Upper lobe of left lung (tissue), 6 donors: ENCODE measurements at regions not wholly inside any gene's neighbourhood (a gene's known extent, or its start where the extent isn't known, plus 50 kb on each side); places are given as distances from the start of the nearest gene placed in this dataset.

Experiments used
- ATAC-seq, 2 donors: fragments of 200-7000 bp; cut with Tn5 transposase; one replicate each; pipeline ENCODE4 v1.9.1; 2022; ENCODE audit warnings: mild to moderate bottlenecking in 2 of 2, moderate library complexity in 2 of 2; ENCODE audit not compliant: low FRiP score in 2 of 2
- DNase-seq, 2 donors: peaks; one replicate each; pipeline ENCODE4 v3.0.0-alpha.2; 2019 to 2020
- H3K27ac ChIP-seq, 4 donors: fragments of 200-600 bp; sonication (generic); one replicate each; pipeline ENCODE4 v1.5.1; 2016 to 2019
- H3K27me3 ChIP-seq, 4 donors: fragments of 200-600 bp; sonication (generic); one replicate each; pipeline ENCODE4 v1.5.1; 2017 to 2019
- H3K36me3 ChIP-seq, 4 donors: fragments of 200-600 bp; sonication (generic); one replicate each; pipeline ENCODE4 v1.5.1; 2016 to 2019
- H3K4me1 ChIP-seq, 4 donors: fragments of 200-600 bp; sonication (generic); one replicate each; pipeline ENCODE4 v1.5.1; 2018 to 2019
- H3K4me3 ChIP-seq, 4 donors: fragments of 200-600 bp; sonication (generic); one replicate each; pipeline ENCODE4 v1.5.1; 2017 to 2019; ENCODE audit warnings: mild to moderate bottlenecking in 2 of 4, moderate library complexity in 1 of 4
- H3K9me3 ChIP-seq, 4 donors: fragments of 200-600 bp; sonication (generic); one replicate each; pipeline ENCODE4 v1.5.1; 2018 to 2019
- CTCF ChIP-seq, 6 experiments: fragments of 450-650 bp in 4 of 6; fragments of 200-600 bp in 2 of 6; sonication (generic) in 2 of 6; IDR thresholded peaks; one replicate each; pipeline ENCODE4 v1.5.1; 2016 to 2019; ENCODE audit warnings: antibody characterized with exemption in 6 of 6
- EP300 ChIP-seq, 4 donors: sonication (generic); formaldehyde crosslinking; IDR thresholded peaks; one replicate each; pipeline ENCODE4 v1.5.1; 2017; ENCODE audit warnings: antibody characterized with exemption in 4 of 4, control low read depth in 2 of 4
- POLR2A ChIP-seq, 4 donors: fragments of 450-650 bp; IDR thresholded peaks; one replicate each; pipeline ENCODE4 v1.5.1; 2016 to 2017; ENCODE audit warnings: antibody characterized with exemption in 4 of 4, mild to moderate bottlenecking in 2 of 4
- POLR2AphosphoS5 ChIP-seq, 2 donors: sonication (generic); formaldehyde crosslinking; IDR thresholded peaks; one replicate each; pipeline ENCODE4 v1.5.1; 2017; ENCODE audit warnings: antibody characterized with exemption in 2 of 2
- WGBS, 2 donors: methylation state at CpG; one replicate each; pipeline ENCODE4 v1.1.5; 2017 to 2018; 5-methylcytosine and 5-hydroxymethylcytosine counted together
- donor health status: DM: no; HTN: no; CAD: no; lungs with moderate emphysema.
- donor health status: DM: no; HTN: yes; CAD: no; lungs with severe emphysema.

- peaks cover 0 to 8% (median 0%) of the 10 kb centered on the region in 4 donors for H3K9me3 ChIP-seq
- DNase-seq (no peak), ATAC-seq (no peak)
- peaks cover 0 to 3% (median 0%) of the 10 kb centered on the region in 4 donors for H3K4me1 ChIP-seq
- no peak overlapping the region for H3K4me3 ChIP-seq
- 34 to 38% methylated on average over 6 of the region's 6 CpGs for WGBS, 2 donors
- H3K27ac ChIP-seq: no peak overlapping the region
- TF ChIP-seq CTCF (IDR thresholded peaks at IDR 0.05) (no peak), POLR2AphosphoS5 (IDR thresholded peaks at IDR 0.05) (no peak), POLR2A (IDR thresholded peaks at IDR 0.05) (no peak), EP300 (IDR thresholded peaks at IDR 0.05) (no peak)
- no peaks in the 10 kb centered on the region for H3K27me3 ChIP-seq
- no peaks in the 10 kb centered on the region for H3K36me3 ChIP-seq
Measured at GRCh38 chr2:238771218-238771617, 76.7 kb upstream of the TWIST2 start.

DNA sequence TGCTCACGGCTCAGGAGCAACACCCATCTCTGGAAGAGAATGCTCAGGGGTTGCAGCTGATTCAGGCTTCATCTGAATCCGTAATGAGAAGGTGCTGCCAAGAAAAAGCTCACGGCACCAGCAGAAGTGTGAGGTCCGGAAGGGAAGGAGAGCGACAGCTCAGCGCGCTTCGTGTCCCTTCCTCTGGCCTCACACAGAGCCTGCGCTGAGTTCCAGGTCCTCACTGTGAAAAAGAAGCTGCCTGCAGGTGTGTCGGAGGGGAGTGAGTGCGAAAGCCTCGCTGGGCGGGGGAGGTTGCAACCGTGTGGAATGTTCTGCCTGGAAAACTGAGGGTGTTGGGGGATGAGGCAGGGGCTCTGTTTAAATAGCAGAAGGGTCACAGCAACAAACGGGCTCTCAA, 76.2 kb upstream of the TWIST2 start:
- ATAC-seq: no peak
- Histone ChIP-seq H3K27me3 (no peaks in the 10 kb centered on the region), H3K4me1 (peaks cover 0 to 3% (median 0%) of the 10 kb centered on the region in 4 donors), H3K36me3 (no peaks in the 10 kb centered on the region), H3K4me3 (no peak overlapping the region), H3K27ac (no peak overlapping the region), H3K9me3 (peaks cover 0 to 8% (median 0%) of the 10 kb centered on the region in 4 donors)
- 52 to 58% methylated on average over 15 of the region's 15 CpGs for WGBS, 2 donors
- TF ChIP-seq POLR2AphosphoS5 (IDR thresholded peaks at IDR 0.05) (no peak), EP300 (IDR thresholded peaks at IDR 0.05) (no peak), CTCF (IDR thresholded peaks at IDR 0.05) (no peak), POLR2A (IDR thresholded peaks at IDR 0.05) (no peak)
- no peak for DNase-seq

- H3K9me3 ChIP-seq: peaks cover 0 to 8% (median 2%) of the 10 kb centered on the region in 4 donors
- H3K4me3 ChIP-seq: no peak overlapping the region
- no peaks in the 10 kb centered on the region for H3K27me3 ChIP-seq
- H3K27ac ChIP-seq: no peak overlapping the region
- ATAC-seq (peak; percentile 19 to 26), DNase-seq (peak in 1 of 2 donors; percentile 49)
- 83 to 90% methylated on average over 13 to 14 of the region's 21 CpGs for WGBS, 2 donors
- TF ChIP-seq CTCF (IDR thresholded peaks at IDR 0.05) (no peak), EP300 (IDR thresholded peaks at IDR 0.05) (no peak), POLR2AphosphoS5 (IDR thresholded peaks at IDR 0.05) (no peak), POLR2A (IDR thresholded peaks at IDR 0.05) (no peak)
- peaks cover 0 to 3% (median 0%) of the 10 kb centered on the region in 4 donors for H3K4me1 ChIP-seq
- no peaks in the 10 kb centered on the region for H3K36me3 ChIP-seq
Measured at GRCh38 chr2:238772635-238773297, 75.1 kb upstream of the TWIST2 start.

GRCh38 chr2:238773472-238773871, 74.4 kb upstream of the TWIST2 start:
- H3K4me3 ChIP-seq: no peak overlapping the region
- TF ChIP-seq POLR2A (IDR thresholded peaks at IDR 0.05) (no peak), CTCF (IDR thresholded peaks at IDR 0.05) (no peak), POLR2AphosphoS5 (IDR thresholded peaks at IDR 0.05) (no peak), EP300 (IDR thresholded peaks at IDR 0.05) (no peak)
- no peaks in the 10 kb centered on the region for H3K36me3 ChIP-seq
- no peak overlapping the region for H3K27ac ChIP-seq
- WGBS, 2 donors: 77 to 88% methylated on average over 14 of the region's 14 CpGs
- H3K27me3 ChIP-seq: no peaks in the 10 kb centered on the region
- no peak for DNase-seq
- ATAC-seq: no peak
- peaks cover 0 to 8% (median 3%) of the 10 kb centered on the region in 4 donors for H3K9me3 ChIP-seq
- H3K4me1 ChIP-seq: peaks cover 0 to 3% (median 0%) of the 10 kb centered on the region in 4 donors

DNA sequence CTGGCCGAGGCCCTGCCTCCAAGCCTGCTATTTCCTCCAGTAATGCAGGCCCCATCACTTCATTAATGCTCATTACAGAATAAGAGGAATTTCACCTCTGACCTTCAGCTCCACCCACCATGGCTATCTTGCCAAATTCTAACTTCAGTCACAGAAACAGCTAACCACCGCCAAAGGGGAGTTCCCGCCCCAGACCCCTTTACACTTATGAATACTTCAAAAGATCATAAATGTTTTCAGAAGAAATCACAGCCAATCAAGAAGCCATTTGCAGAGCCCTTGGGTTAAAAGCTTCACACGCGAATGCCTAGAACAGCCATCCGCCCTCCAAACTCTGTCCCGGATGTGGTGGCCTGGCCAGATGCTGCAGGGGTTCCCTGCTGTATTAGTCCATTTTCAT, 73.8 kb upstream of the TWIST2 start:
- no peak for DNase-seq
- WGBS, 2 donors: 75 to 84% methylated on average over 7 of the region's 7 CpGs
- H3K4me1 ChIP-seq: peaks cover 0 to 3% (median 0%) of the 10 kb centered on the region in 4 donors

More for the DNA sequence above, 73.8 kb upstream of the TWIST2 start:
- Histone ChIP-seq H3K9me3 (peaks cover 0 to 8% (median 3%) of the 10 kb centered on the region in 4 donors), H3K27ac (no peak overlapping the region), H3K4me3 (no peak overlapping the region), H3K27me3 (no peaks in the 10 kb centered on the region), H3K36me3 (no peaks in the 10 kb centered on the region)
- TF ChIP-seq EP300 (IDR thresholded peaks at IDR 0.05) (no peak), POLR2AphosphoS5 (IDR thresholded peaks at IDR 0.05) (no peak), CTCF (IDR thresholded peaks at IDR 0.05) (no peak), POLR2A (IDR thresholded peaks at IDR 0.05) (no peak)
- no peak for ATAC-seq
